B cell (primary cell): ENCODE measurements at regions not wholly inside any gene's neighbourhood (a gene's known extent, or its start where the extent isn't known, plus 50 kb on each side); places are given as distances from the start of the nearest gene placed in this dataset.

Experiments used
- ATAC-seq: fragments of 200-7000 bp; cut with Tn5 transposase; one replicate; pipeline ENCODE4 v1.10.0; 2021; ENCODE audit warnings: low read depth, mild to moderate bottlenecking, moderate number of reproducible peaks, moderate library complexity
- CTCF ChIA-PET: fragments of 350-600 bp; sonication (Branson Sonifier 250); formaldehyde crosslinking; loops from one replicate; lab custom pipeline; 2021; ENCODE audit warnings: antibody characterized with exemption, inconsistent platforms; lab: Charles Lee
- POLR2A ChIA-PET: fragments of 350-600 bp; sonication (Branson Sonifier 250); formaldehyde crosslinking; loops from one replicate; lab custom pipeline; 2021; ENCODE audit warnings: antibody characterized with exemption; lab: Charles Lee
- DNase-seq: peaks from one replicate; pipeline ENCODE4 v3.0.0; 2013
- H2AFZ ChIP-seq: 2 replicates; pipeline ENCODE4 v1.6.1; 2012; ENCODE audit warnings: mild to moderate bottlenecking, low read depth, low read length; ENCODE audit not compliant: insufficient read depth, poor library complexity, severe bottlenecking
- H3K27ac ChIP-seq, 2 donors: 1 replicate in 1 of 2; 2 replicates in 1 of 2; pipeline ENCODE4 v1.5.1; 2012 to 2013; ENCODE audit warnings: low read length in 2 of 2, mild to moderate bottlenecking in 2 of 2, moderate library complexity in 1 of 2
- H3K27me3 ChIP-seq, 4 experiments: fragments of 200-600 bp in 1 of 4; sonication (generic) in 1 of 4; replicated peaks in 1 of 4; 1 replicate in 2 of 4; 2 replicates in 2 of 4; pipeline versions ENCODE4 v1.6.1 to v1.7.0; 2013 to 2016; ENCODE audit warnings: low read length in 3 of 4, mild to moderate bottlenecking in 2 of 4, mixed read lengths in 1 of 4, moderate library complexity in 1 of 4; ENCODE audit not compliant: insufficient read depth in 4 of 4, control insufficient read depth in 3 of 4; ENCODE audit errors: control extremely low read depth in 1 of 4
- H3K36me3 ChIP-seq, 2 experiments: replicated peaks in 1 of 2; 1 replicate in 1 of 2; 2 replicates in 1 of 2; pipeline versions ENCODE4 v1.6.1 to v1.7.1; 2013; ENCODE audit warnings: low read length in 1 of 2; ENCODE audit not compliant: insufficient read depth in 2 of 2, control insufficient read depth in 1 of 2; ENCODE audit errors: control extremely low read depth in 1 of 2, extremely low read depth in 1 of 2
- H3K4me1 ChIP-seq, 2 donors: fragments of 200-600 bp in 1 of 2; sonication (generic) in 1 of 2; 1 replicate in 1 of 2; 2 replicates in 1 of 2; pipeline versions ENCODE4 v1.5.1 to v1.6.1; 2013 to 2017; ENCODE audit warnings: low read length in 2 of 2; ENCODE audit not compliant: control insufficient read depth in 2 of 2, insufficient read depth in 2 of 2
- H3K4me2 ChIP-seq: replicated peaks from 2 replicates; pipeline ENCODE3; 2012; ENCODE audit warnings: mild to moderate bottlenecking, low read depth, low read length; ENCODE audit not compliant: poor library complexity, severe bottlenecking
- H3K4me3 ChIP-seq, 5 experiments: fragments of 200-600 bp in 1 of 5; sonication (generic) in 1 of 5; 1 replicate in 3 of 5; 2 replicates in 2 of 5; pipeline versions ENCODE4 v1.5.1 to v1.7.0; 2011 to 2016; ENCODE audit warnings: low read length in 4 of 5, mild to moderate bottlenecking in 4 of 5, low read depth in 2 of 5, control low read depth in 1 of 5, moderate library complexity in 1 of 5; ENCODE audit not compliant: insufficient read depth in 1 of 5; ENCODE audit errors: control extremely low read depth in 1 of 5, extremely low read depth in 1 of 5
- H3K79me2 ChIP-seq: fragments of 200-600 bp; sonication (generic); one replicate; pipeline ENCODE4 v1.6.0; 2016; ENCODE audit warnings: low read length; ENCODE audit not compliant: control insufficient read depth, insufficient read depth
- H3K9ac ChIP-seq: fragments of 200-600 bp; sonication (generic); 2 replicates; pipeline ENCODE4 v1.6.1; 2017; ENCODE audit warnings: mild to moderate bottlenecking, low read length, moderate library complexity
- H3K9me3 ChIP-seq, 3 donors: one replicate each; pipeline versions ENCODE4 v1.6.1 to v1.7.1; 2013; ENCODE audit warnings: low read length in 2 of 3; ENCODE audit not compliant: control insufficient read depth in 2 of 3, insufficient read depth in 1 of 3; ENCODE audit errors: control extremely low read depth in 1 of 3
- H4K20me1 ChIP-seq: 2 replicates; pipeline ENCODE4 v1.6.0; 2012; ENCODE audit warnings: mild to moderate bottlenecking, low read length; ENCODE audit not compliant: insufficient read depth, control insufficient read depth, poor library complexity, severe bottlenecking
- H3K27ac Mint-ChIP-seq: one replicate; pipeline ENCODE4 v1.8.0; 2021; ENCODE audit warnings: mixed read lengths
- H3K27me3 Mint-ChIP-seq: one replicate; pipeline ENCODE4 v1.8.0; 2021; ENCODE audit warnings: mixed read lengths
- H3K4me1 Mint-ChIP-seq: one replicate; pipeline ENCODE4 v1.8.0; 2021; ENCODE audit warnings: mixed read lengths
- H3K4me3 Mint-ChIP-seq: one replicate; pipeline ENCODE4 v1.8.0; 2021; ENCODE audit warnings: mixed read lengths
- H3K9me3 Mint-ChIP-seq: one replicate; pipeline ENCODE4 v1.8.0; 2022; ENCODE audit warnings: mixed read lengths; ENCODE audit not compliant: insufficient read depth
- CTCF ChIP-seq: fragments of 200-600 bp; IDR thresholded peaks from one replicate; pipeline ENCODE4 v1.8.0; 2022; ENCODE audit warnings: antibody characterized with exemption, mild to moderate bottlenecking
- EZH2 ChIP-seq: IDR thresholded peaks from 2 replicates; pipeline ENCODE4 v1.6.1; 2012; ENCODE audit warnings: borderline replicate concordance, low read depth, mild to moderate bottlenecking, moderate library complexity, low read length; ENCODE audit not compliant: insufficient read depth, poor library complexity, severe bottlenecking
- WGBS: methylation state at CpG from one replicate; pipeline ENCODE4 v1.1.5; 2013; ENCODE audit warnings: missing lambda C conversion rate; ENCODE audit not compliant: insufficient coverage; 5-methylcytosine and 5-hydroxymethylcytosine counted together
- intact Hi-C: fragments of 100-400 bp; cut with micrococcal nuclease; formaldehyde crosslinking; loops from one replicate; pipeline ENCODE4 v1.10.0; 2022

- H3K27me3 ChIP-seq, result no peaks in the 10 kb centered on the region
- DNase-seq (no peak), ATAC-seq (no peak)
- no peaks in the 10 kb centered on the region for H3K9me3 ChIP-seq
- no peaks in the 10 kb centered on the region for H4K20me1 ChIP-seq
- ChIA-PET CTCF (no interaction called here), POLR2A (no interaction called here)
- H3K4me3 ChIP-seq, result no peak overlapping the region
- WGBS, result no CpG with 5 or more reads among the region's 5 CpGs
- TF ChIP-seq CTCF (no peak), EZH2 (no peak)
- H2AFZ ChIP-seq, result no peak overlapping the region
- H3K27ac ChIP-seq, result no peak overlapping the region
- H3K36me3 ChIP-seq, result no peaks in the 10 kb centered on the region
- intact Hi-C loops, result loop anchor here (10.0 kb wide), 1 partner anchor 212 kb away; no protein-coding TSS in a partner anchor
- Mint-ChIP-seq H3K9me3 (peaks cover 8% of the 10 kb centered on the region), H3K4me1 (no peaks in the 10 kb centered on the region), H3K27me3 (no peaks in the 10 kb centered on the region), H3K27ac (no peak overlapping the region), H3K4me3 (no peak overlapping the region)
- H3K4me1 ChIP-seq, result no peaks in the 10 kb centered on the region
- no peak overlapping the region for H3K9ac ChIP-seq
- no peaks in the 10 kb centered on the region for H3K79me2 ChIP-seq
- no peak overlapping the region for H3K4me2 ChIP-seq
Observed at GRCh38 chr6:81093051-81093450, 659.4 kb downstream of the TENT5A start.

GRCh38 chr6:81088145-81088544, 664.3 kb downstream of the TENT5A start:
- H3K4me1 Mint-ChIP-seq, result no peaks in the 10 kb centered on the region

More at GRCh38 chr6:81088145-81088544, 664.3 kb downstream of the TENT5A start:
- ChIA-PET POLR2A (no interaction called here), CTCF (no interaction called here)
- no peaks in the 10 kb centered on the region for H4K20me1 ChIP-seq
- H3K4me2 ChIP-seq, result no peak overlapping the region
- Mint-ChIP-seq H3K27me3 (no peaks in the 10 kb centered on the region), H3K4me3 (no peak overlapping the region), H3K27ac (no peak overlapping the region), H3K9me3 (peaks cover 2% of the 10 kb centered on the region)
- DNase-seq, result no peak
- no peaks in the 10 kb centered on the region for H3K79me2 ChIP-seq
- no peak overlapping the region for H3K4me3 ChIP-seq
- intact Hi-C loops, result no loop called here
- H2AFZ ChIP-seq, result no peak overlapping the region
- H3K27ac ChIP-seq, result no peak overlapping the region
- WGBS, result 86% methylated on average over 1 of the region's 1 CpG
- H3K9ac ChIP-seq, result no peak overlapping the region
- no peaks in the 10 kb centered on the region for H3K4me1 ChIP-seq
- no peaks in the 10 kb centered on the region for H3K27me3 ChIP-seq
- no peak for ATAC-seq
- TF ChIP-seq CTCF, result no peak
- TF ChIP-seq EZH2, result no peak
- no peaks in the 10 kb centered on the region for H3K36me3 ChIP-seq
- H3K9me3 ChIP-seq, result no peaks in the 10 kb centered on the region
